ENCODE measurements at regions not wholly inside any gene's neighbourhood (a gene's known extent, or its start where the extent isn't known, plus 50 kb on each side); places are given as distances from the start of the nearest gene placed in this dataset.
A peak's percentile ranks its signal among the peaks of the same experiment; 100 is the strongest.
"Not testable (repeated sequence)": the region's sequence is repeated elsewhere in the genome, so short reads cannot be mapped to it uniquely, and the experiment has no call there.

GRCh38 chr21:20902998-20903397, 95.2 kb upstream of the NCAM2 start:
- H3K27ac ChIP-seq (ENCODE audit: low read length), result no peak overlapping the region
- H2AFZ ChIP-seq (ENCODE audit: low read length), result peak overlapping the region; percentile 36; the same call in 1 of the 2 replicates
- no peaks in the 10 kb centered on the region for H3K9me3 ChIP-seq (replicated peaks; ENCODE audit: insufficient read depth, low read length)
- no peaks in the 10 kb centered on the region for H4K20me1 ChIP-seq (ENCODE audit: insufficient read depth, low read length)
- DNase-seq, result no peak
- no peaks in the 10 kb centered on the region for H3K4me1 ChIP-seq (ENCODE audit: low read length)
- no peak for TF ChIP-seq EZH2 (optimal IDR thresholded peaks at IDR 0.05; ENCODE audit: low read depth, low read length)
- no peak for TF ChIP-seq CTCF (IDR thresholded peaks at IDR 0.05; ENCODE audit: low read length)
- no peak for TF ChIP-seq EZH2phosphoT487 (IDR thresholded peaks at IDR 0.05; ENCODE audit: low read length)
- no peaks in the 10 kb centered on the region for H3F3A ChIP-seq (ENCODE audit: insufficient read depth, low read length)
- H3K36me3 ChIP-seq (replicated peaks; ENCODE audit: insufficient read depth, low read length), result no peaks in the 10 kb centered on the region
- H3K9ac ChIP-seq (ENCODE audit: low read length), result no peak overlapping the region
- H3K27me3 ChIP-seq (replicated peaks; ENCODE audit: insufficient read depth, low read length), result no peaks in the 10 kb centered on the region
- H3K9me2 ChIP-seq (replicated peaks; ENCODE audit: insufficient read depth, low read length), result no peaks in the 10 kb centered on the region
- no peaks in the 10 kb centered on the region for H3K79me2 ChIP-seq (ENCODE audit: low read length)
- H3K4me3 ChIP-seq (ENCODE audit: low read length), result no peak overlapping the region
- peak overlapping the region; percentile 41; the same call in 1 of the 2 replicates for H3K4me2 ChIP-seq (ENCODE audit: low read depth, low read length)

- not testable (repeated sequence) for H3K27ac ChIP-seq (ENCODE audit: low read length); H4K20me1 ChIP-seq (ENCODE audit: insufficient read depth, low read length); H3K4me2 ChIP-seq (ENCODE audit: low read depth, low read length); H3K9ac ChIP-seq (ENCODE audit: low read length); H3K4me1 ChIP-seq (ENCODE audit: low read length); H3F3A ChIP-seq (ENCODE audit: insufficient read depth, low read length); H3K9me2 ChIP-seq (replicated peaks; ENCODE audit: insufficient read depth, low read length); H3K79me2 ChIP-seq (ENCODE audit: low read length); H2AFZ ChIP-seq (ENCODE audit: low read length); H3K9me3 ChIP-seq (replicated peaks; ENCODE audit: insufficient read depth, low read length); H3K4me3 ChIP-seq (ENCODE audit: low read length); DNase-seq; H3K36me3 ChIP-seq (replicated peaks; ENCODE audit: insufficient read depth, low read length); H3K27me3 ChIP-seq (replicated peaks; ENCODE audit: insufficient read depth, low read length)
Observed at GRCh38 chr21:20927555-20927954, 70.7 kb upstream of the NCAM2 start.

- H2AFZ ChIP-seq (ENCODE audit: low read length), result no peak overlapping the region
- no peak overlapping the region for H3K4me2 ChIP-seq (ENCODE audit: low read depth, low read length)
- no peaks in the 10 kb centered on the region for H4K20me1 ChIP-seq (ENCODE audit: insufficient read depth, low read length)
- H3K9ac ChIP-seq (ENCODE audit: low read length), result no peak overlapping the region
- TF ChIP-seq EZH2phosphoT487 (IDR thresholded peaks at IDR 0.05; ENCODE audit: low read length), result no peak
- TF ChIP-seq EZH2 (optimal IDR thresholded peaks at IDR 0.05; ENCODE audit: low read depth, low read length), result no peak
- no peak for TF ChIP-seq CTCF (IDR thresholded peaks at IDR 0.05; ENCODE audit: low read length)
- H3K27me3 ChIP-seq (replicated peaks; ENCODE audit: insufficient read depth, low read length), result no peaks in the 10 kb centered on the region
- no peaks in the 10 kb centered on the region for H3K9me3 ChIP-seq (replicated peaks; ENCODE audit: insufficient read depth, low read length)
- H3K27ac ChIP-seq (ENCODE audit: low read length), result no peak overlapping the region
- no peaks in the 10 kb centered on the region for H3K9me2 ChIP-seq (replicated peaks; ENCODE audit: insufficient read depth, low read length)
- H3K4me3 ChIP-seq (ENCODE audit: low read length), result no peak overlapping the region
- H3F3A ChIP-seq (ENCODE audit: insufficient read depth, low read length), result no peaks in the 10 kb centered on the region
- no peak for DNase-seq
- no peaks in the 10 kb centered on the region for H3K36me3 ChIP-seq (replicated peaks; ENCODE audit: insufficient read depth, low read length)
- H3K79me2 ChIP-seq (ENCODE audit: low read length), result no peaks in the 10 kb centered on the region
- no peaks in the 10 kb centered on the region for H3K4me1 ChIP-seq (ENCODE audit: low read length)
Observed at GRCh38 chr21:20942523-20942922, 55.7 kb upstream of the NCAM2 start.

- no peak overlapping the region for H2AFZ ChIP-seq (ENCODE audit: low read length)
- H3K9me2 ChIP-seq (replicated peaks; ENCODE audit: insufficient read depth, low read length), result no peaks in the 10 kb centered on the region
- H3K27ac ChIP-seq (ENCODE audit: low read length), result no peak overlapping the region
- no peaks in the 10 kb centered on the region for H3K79me2 ChIP-seq (ENCODE audit: low read length)
- no peaks in the 10 kb centered on the region for H3F3A ChIP-seq (ENCODE audit: insufficient read depth, low read length)
- H3K4me2 ChIP-seq (ENCODE audit: low read depth, low read length), result no peak overlapping the region
- H3K4me1 ChIP-seq (ENCODE audit: low read length), result no peaks in the 10 kb centered on the region
- no peaks in the 10 kb centered on the region for H4K20me1 ChIP-seq (ENCODE audit: insufficient read depth, low read length)
- H3K27me3 ChIP-seq (replicated peaks; ENCODE audit: insufficient read depth, low read length), result no peaks in the 10 kb centered on the region
- no peak for DNase-seq
- TF ChIP-seq CTCF (IDR thresholded peaks at IDR 0.05; ENCODE audit: low read length) (no peak), EZH2 (optimal IDR thresholded peaks at IDR 0.05; ENCODE audit: low read depth, low read length) (no peak), EZH2phosphoT487 (IDR thresholded peaks at IDR 0.05; ENCODE audit: low read length) (no peak)
- no peaks in the 10 kb centered on the region for H3K9me3 ChIP-seq (replicated peaks; ENCODE audit: insufficient read depth, low read length)
- H3K36me3 ChIP-seq (replicated peaks; ENCODE audit: insufficient read depth, low read length), result no peaks in the 10 kb centered on the region
- no peak overlapping the region for H3K9ac ChIP-seq (ENCODE audit: low read length)
- H3K4me3 ChIP-seq (ENCODE audit: low read length), result no peak overlapping the region
Observed at GRCh38 chr21:20943561-20943997, 54.6 kb upstream of the NCAM2 start.

Measured in MM.1S (cell line).